GM18870 (cell line): ENCODE measurements at regions not wholly inside any gene's neighbourhood (a gene's known extent, or its start where the extent isn't known, plus 50 kb on each side); places are given as distances from the start of the nearest gene placed in this dataset.
"Not testable (repeated sequence)": the region's sequence is repeated elsewhere in the genome, so short reads cannot be mapped to it uniquely, and the experiment has no call there.

ENCODE experiments used
- ATAC-seq: cut with Tn5 transposase; IDR thresholded peaks from one replicate; pipeline ENCODE4 v1.9.1; 2021; ENCODE audit warnings: moderate library complexity; ENCODE audit not compliant: unreplicated experiment

GRCh38 chr13:109408591-109409382 is 377.6 kb downstream of the IRS2 start:
- no peak for ATAC-seq

DNA sequence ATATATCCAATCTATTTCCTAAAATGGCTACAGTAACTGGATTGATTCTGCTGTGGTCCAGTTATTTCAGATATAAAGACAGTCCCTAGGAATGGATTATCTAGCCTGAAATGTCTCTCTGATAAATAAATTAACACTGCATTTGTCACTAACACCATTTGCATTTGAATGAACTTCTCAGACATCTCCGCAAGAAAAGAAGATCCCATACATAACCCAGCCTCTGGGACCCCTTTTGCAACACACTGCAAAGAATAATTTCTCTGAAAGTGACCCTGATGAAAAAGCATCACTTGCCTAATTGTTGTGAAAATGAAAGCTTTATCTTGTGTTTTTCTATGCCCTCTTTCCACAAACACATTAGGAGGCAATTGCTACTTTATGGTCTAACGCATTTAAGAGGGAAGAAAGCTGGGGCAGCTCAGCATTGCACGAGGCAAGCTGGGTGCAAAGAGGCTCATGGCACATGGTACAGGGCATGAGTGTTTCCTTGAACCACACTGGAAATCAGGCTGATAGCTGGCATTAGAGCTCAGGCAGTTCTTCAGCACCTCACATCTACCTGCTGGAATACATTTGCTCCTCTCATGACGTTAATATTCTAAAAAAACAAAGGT is 379.9 kb downstream of the IRS2 start:
- no peak for ATAC-seq

GRCh38 chr13:109403012-109403421 is 383.4 kb downstream of the IRS2 start:
- ATAC-seq = no peak

- no peak for ATAC-seq
Measured at GRCh38 chr13:109401891-109402290, 384.5 kb downstream of the IRS2 start.

GRCh38 chr13:109401307-109401706 is 385.1 kb downstream of the IRS2 start:
- no peak for ATAC-seq

DNA sequence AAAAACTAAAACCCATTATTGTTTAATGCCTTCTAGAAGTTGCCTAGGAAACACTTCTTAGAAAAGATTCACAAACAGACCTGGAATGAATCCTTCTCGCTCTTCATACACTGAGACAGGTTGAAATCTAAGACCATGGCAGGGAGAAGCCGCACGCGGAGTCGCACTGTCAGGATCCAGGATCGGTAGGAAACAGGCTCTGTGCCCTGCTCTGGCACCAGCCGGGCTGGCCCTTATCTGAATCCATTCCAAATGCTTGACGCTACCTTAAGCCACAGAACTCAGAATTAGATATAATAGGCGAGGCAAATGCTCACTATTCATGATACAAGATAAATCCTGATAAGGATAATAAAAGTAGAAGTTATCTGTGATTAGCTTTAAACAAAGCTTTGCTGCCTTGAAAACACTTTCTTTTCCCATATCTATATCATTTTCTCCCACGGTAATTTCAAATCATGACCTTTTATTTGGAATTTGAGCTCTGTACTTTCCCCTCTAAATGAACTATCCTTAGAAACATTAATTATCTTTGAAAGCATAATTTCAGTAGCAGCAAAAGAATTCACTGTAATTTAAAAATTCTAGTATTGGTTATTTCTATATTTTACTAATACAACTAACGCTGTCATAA is 385.6 kb downstream of the IRS2 start:
- ATAC-seq = no peak

- no peak for ATAC-seq
Measured at GRCh38 chr13:109400209-109400608, 386.2 kb downstream of the IRS2 start.

DNA sequence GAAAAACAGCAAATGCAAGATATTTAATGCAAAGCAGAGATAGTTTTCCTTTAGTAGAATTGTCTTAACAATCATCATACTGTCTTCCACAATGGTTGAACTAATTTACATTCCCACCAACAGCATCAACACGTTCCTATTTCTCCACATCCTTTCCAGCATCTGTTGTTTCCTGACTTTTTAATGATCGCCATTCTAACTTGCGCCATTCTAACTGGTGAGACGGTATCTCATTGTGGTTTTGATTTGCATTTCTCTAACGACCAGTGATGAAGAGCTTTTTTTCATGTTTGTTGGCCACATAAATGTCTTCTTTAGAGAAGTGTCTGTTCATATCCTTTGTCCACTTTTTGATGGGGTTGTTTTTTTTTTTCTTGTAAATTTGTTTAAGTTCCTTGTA is 388.3 kb downstream of the IRS2 start:
- ATAC-seq = not testable (repeated sequence)

DNA sequence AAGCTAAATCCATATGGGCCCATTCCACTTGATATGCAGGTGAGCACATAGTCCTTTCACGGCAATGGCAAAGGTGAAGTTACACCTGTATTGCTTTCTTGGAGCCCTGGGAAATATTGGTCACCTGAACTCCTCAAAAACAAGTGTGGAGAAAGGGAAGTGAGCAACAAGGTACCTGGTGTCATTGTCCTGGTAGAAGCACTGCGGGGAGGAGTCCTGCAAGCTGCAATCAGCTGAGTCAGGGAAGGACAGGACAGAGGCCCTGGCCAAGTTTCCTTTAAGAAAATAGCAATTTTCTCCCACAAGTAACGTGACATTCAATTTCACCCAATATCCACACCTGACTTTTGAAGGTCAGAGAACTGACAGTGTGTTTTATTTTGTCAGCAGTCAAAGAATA is 389.1 kb downstream of the IRS2 start:
- no peak for ATAC-seq

- ATAC-seq = no peak
Measured at GRCh38 chr13:109396266-109396665, 390.1 kb downstream of the IRS2 start.

DNA sequence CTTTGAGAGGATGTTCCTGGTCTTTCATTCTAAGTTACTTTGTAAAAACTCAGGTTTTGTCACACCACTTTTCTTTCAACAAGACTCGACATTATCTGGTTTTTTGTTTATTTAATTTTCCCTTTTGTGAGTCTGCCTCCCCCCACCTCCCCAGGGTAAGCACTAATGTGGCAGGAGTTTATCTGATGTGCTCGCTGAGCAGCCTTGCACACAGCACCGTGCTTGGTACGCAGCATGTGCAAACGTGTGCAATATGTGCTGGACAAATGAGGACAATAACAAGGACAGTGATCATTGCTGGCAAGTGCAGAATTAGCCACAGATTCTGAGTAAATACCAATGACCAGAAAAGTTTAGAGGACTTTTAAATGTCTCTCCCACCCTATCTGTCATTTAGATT is 391.4 kb downstream of the IRS2 start:
- no peak for ATAC-seq

GRCh38 chr13:109394311-109394988 is 391.9 kb downstream of the IRS2 start:
- ATAC-seq = no peak

GRCh38 chr13:109393045-109393444 is 393.3 kb downstream of the IRS2 start:
- ATAC-seq = no peak

DNA sequence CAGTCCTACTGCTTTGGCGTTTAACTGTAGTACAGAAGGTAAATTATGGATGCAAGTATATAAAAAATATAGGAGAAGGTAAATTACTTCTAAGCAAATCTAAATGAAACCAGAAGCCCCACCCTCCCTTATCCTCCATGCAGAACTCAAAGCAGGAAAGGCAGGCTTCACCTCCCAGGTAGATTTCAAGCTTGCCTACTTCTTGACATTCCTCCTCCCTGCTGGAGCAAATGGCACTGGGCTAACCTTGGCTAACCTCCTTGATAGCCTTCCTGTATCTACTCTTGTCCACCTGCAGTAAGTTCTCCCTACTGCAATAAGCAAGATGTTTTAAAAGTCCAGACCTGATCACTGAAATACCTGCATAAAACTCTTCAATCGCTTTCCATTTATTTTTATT is 396.0 kb downstream of the IRS2 start:
- no peak for ATAC-seq

DNA sequence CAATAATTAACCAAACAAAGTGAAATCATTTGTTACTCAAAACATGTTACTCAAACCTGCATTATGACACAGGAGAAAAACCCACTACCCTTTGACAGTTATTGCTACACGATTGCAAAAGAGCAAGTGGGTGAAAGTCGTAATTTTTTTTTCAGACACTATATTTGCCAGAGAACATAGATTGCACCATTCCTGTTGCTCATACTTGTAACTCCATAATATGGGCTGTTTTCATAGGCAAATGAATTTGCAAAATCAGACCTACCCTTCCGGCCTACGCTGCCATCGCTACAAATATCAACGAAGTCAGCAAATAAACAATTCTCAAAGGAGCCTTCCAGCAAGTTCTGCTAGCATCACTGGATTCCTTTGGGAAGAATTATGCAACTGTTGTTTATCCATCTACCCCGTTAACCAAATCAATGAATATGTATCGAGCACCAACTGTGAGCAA is 396.5 kb downstream of the IRS2 start:
- no peak for ATAC-seq

DNA sequence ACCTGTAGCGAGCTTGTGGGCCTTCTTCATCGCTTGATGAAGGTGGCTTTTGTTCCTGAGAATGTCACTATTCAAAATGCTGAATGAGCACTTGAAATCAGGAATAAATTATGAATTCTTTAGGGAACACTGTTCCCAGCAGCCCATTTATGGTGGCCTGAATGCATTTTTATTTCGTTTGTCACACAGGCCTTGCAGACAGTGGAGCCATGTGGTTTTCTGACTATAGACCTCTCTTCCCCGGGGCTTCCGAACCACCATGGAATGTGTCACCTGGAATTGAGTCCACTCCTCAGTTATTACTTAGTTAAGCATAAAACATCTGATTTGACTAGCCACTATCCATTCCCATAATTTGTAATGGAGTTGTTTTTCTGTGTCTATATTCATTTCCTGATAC is 396.9 kb downstream of the IRS2 start:
- ATAC-seq = no peak

DNA sequence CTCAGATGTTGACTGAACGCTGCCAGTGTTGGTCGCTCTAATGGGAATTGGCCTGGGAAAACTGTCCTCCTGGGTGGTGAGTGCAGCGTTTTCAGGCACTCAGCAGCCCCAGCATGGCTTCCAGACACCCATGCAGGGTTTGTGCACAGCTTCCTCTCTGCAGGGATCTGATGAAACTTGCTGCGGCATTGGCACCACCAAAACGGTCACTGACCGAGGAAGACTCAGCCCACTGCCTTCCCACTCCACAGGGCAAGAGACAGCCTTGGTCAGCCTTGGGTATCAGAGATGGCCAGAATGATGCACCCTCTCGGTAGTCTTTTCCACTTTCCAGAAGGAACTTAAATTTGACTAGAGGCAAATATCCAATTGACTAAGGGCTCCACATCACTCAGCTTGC is 398.9 kb downstream of the IRS2 start:
- ATAC-seq = no peak

- ATAC-seq = no peak
Measured at GRCh38 chr13:109385242-109385560, 401.2 kb downstream of the IRS2 start.

- no peak for ATAC-seq
Measured at GRCh38 chr13:109384491-109385241, 401.7 kb downstream of the IRS2 start.

DNA sequence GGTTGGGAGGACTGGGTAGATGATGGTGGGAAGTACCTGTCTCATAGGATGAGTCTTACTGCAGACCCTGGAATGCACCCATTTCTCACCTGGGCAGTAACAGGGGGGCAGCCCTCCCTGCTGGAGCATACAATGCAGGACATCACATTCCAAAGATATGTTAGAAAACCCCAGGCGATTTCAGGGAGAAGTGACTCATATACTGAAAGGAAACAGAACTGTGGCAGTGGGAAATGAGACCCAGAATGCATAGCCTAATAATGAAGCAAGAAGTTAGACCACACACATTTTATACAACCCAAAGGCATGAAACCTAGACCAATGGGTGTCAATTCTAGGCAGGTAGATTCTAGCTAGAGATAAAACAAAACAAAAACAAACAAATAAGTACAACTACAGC is 402.7 kb downstream of the IRS2 start:
- ATAC-seq = no peak
